ENCODE measurements at regions not wholly inside any gene's neighbourhood (a gene's known extent, or its start where the extent isn't known, plus 50 kb on each side); places are given as distances from the start of the nearest gene placed in this dataset.

DNA sequence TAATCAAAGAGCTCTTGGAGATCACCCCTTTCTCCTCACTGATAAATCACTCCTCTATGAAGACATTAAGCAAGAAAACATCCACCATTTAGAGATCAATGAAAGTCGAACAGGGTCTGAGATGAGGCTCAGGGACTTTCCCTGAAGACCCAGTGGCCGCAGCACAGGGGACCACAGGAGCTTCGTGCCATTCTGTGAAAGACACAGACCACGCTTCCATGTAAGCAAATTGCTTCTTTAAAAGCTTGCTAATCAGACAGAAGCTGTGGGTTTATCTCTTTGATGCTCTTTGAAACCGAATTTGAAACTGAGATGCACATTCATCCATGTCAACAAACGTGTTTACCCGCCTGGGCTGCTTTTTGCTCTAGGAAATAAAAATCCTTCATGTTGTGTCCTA, 231.9 kb upstream of the PPP2R2D start:
- TF ChIP-seq CTCF (IDR thresholded peaks at IDR 0.05; ENCODE audit: extremely low read depth in 1 of 2, insufficient read depth in 1 of 2, low read depth in 1 of 2, low read length in 2 of 2) (no peak), POLR2A (IDR thresholded peaks at IDR 0.05; ENCODE audit: low read depth, low read length) (no peak)
- dilution Hi-C loops (cut with MboI; ENCODE audit: extremely low pct_ligation_motif_present, low sequenced_read_pairs): no loop called here
- CTCF ChIA-PET: no interaction called here
- Histone ChIP-seq H3K9ac (replicated peaks; ENCODE audit: extremely low read depth, insufficient read depth, low read length) (no peak overlapping the region), H3K9me1 (replicated peaks; ENCODE audit: control insufficient read depth, extremely low read depth, insufficient read depth, low read length) (no peaks in the 10 kb centered on the region), H3K79me2 (ENCODE audit: control insufficient read depth, insufficient read depth, low read length) (no peaks in the 10 kb centered on the region), H3K4me1 (ENCODE audit: control insufficient read depth, extremely low read depth, insufficient read depth, low read length) (no peaks in the 10 kb centered on the region), H3K36me3 (ENCODE audit: control insufficient read depth in 2 of 2, extremely low read depth in 1 of 2, insufficient read depth in 2 of 2, low read length in 2 of 2) (no peaks in the 10 kb centered on the region), H3K9me3 (replicated peaks; ENCODE audit: control insufficient read depth, insufficient read depth, low read length) (no peaks in the 10 kb centered on the region), H3K27me3 (ENCODE audit: control insufficient read depth in 2 of 2, insufficient read depth in 2 of 2, low read length in 2 of 2) (no peaks in the 10 kb centered on the region), H4K20me1 (replicated peaks; ENCODE audit: control insufficient read depth, extremely low read depth, insufficient read depth, low read length) (no peaks in the 10 kb centered on the region), H2AFZ (ENCODE audit: low read depth, low read length) (no peak overlapping the region), H3K4me2 (ENCODE audit: insufficient read depth, low read length) (no peak overlapping the region), H3K27ac (ENCODE audit: insufficient read depth, low read depth, low read length) (no peak overlapping the region), H3K4me3 (replicated peaks in 1 of 3; ENCODE audit: insufficient read depth in 1 of 3, low read depth in 1 of 3, low read length in 3 of 3) (no peak overlapping the region)
- FAIRE-seq (no peak), DNase-seq (ENCODE audit: low read depth, low spot score) (no peak)
- POLR2A ChIA-PET: no interaction called here
- no TSS peak for BruUV-seq (replicated peaks)
- intact Hi-C loops (cut with micrococcal nuclease): no loop called here

- Histone ChIP-seq H2AFZ (ENCODE audit: low read depth, low read length) (no peak overlapping the region), H3K9me1 (replicated peaks; ENCODE audit: control insufficient read depth, extremely low read depth, insufficient read depth, low read length) (no peaks in the 10 kb centered on the region), H3K4me3 (replicated peaks in 1 of 3; ENCODE audit: insufficient read depth in 1 of 3, low read depth in 1 of 3, low read length in 3 of 3) (no peak overlapping the region), H4K20me1 (replicated peaks; ENCODE audit: control insufficient read depth, extremely low read depth, insufficient read depth, low read length) (no peaks in the 10 kb centered on the region), H3K9me3 (replicated peaks; ENCODE audit: control insufficient read depth, insufficient read depth, low read length) (no peaks in the 10 kb centered on the region), H3K27me3 (ENCODE audit: control insufficient read depth in 2 of 2, insufficient read depth in 2 of 2, low read length in 2 of 2) (no peaks in the 10 kb centered on the region), H3K27ac (ENCODE audit: insufficient read depth, low read depth, low read length) (no peak overlapping the region), H3K4me1 (ENCODE audit: control insufficient read depth, extremely low read depth, insufficient read depth, low read length) (no peaks in the 10 kb centered on the region), H3K9ac (replicated peaks; ENCODE audit: extremely low read depth, insufficient read depth, low read length) (no peak overlapping the region), H3K4me2 (ENCODE audit: insufficient read depth, low read length) (no peak overlapping the region), H3K36me3 (ENCODE audit: control insufficient read depth in 2 of 2, extremely low read depth in 1 of 2, insufficient read depth in 2 of 2, low read length in 2 of 2) (no peaks in the 10 kb centered on the region), H3K79me2 (ENCODE audit: control insufficient read depth, insufficient read depth, low read length) (no peaks in the 10 kb centered on the region)
- DNase-seq (ENCODE audit: low read depth, low spot score): no peak
- dilution Hi-C loops (cut with MboI; ENCODE audit: extremely low pct_ligation_motif_present, low sequenced_read_pairs): no loop called here
- CTCF ChIA-PET: no interaction called here
- no peak for FAIRE-seq
- POLR2A ChIA-PET: no interaction called here
- BruUV-seq (replicated peaks): no TSS peak
- TF ChIP-seq POLR2AphosphoS5 (IDR thresholded peaks at IDR 0.05; ENCODE audit: insufficient read depth, low read depth, low read length) (no peak), MAX (IDR thresholded peaks at IDR 0.05; ENCODE audit: insufficient read depth, insufficient read length) (no peak), MYC (IDR thresholded peaks at IDR 0.05; ENCODE audit: low read depth, low read length) (no peak), POLR2A (IDR thresholded peaks at IDR 0.05; ENCODE audit: low read depth, low read length) (no peak), CTCF (IDR thresholded peaks at IDR 0.05; ENCODE audit: extremely low read depth in 1 of 2, insufficient read depth in 1 of 2, low read depth in 1 of 2, low read length in 2 of 2) (no peak), GATA2 (IDR thresholded peaks at IDR 0.05; ENCODE audit: insufficient read depth, insufficient read length, low read depth, low read length) (no peak), EZH2 (IDR thresholded peaks at IDR 0.05; ENCODE audit: borderline replicate concordance, low read depth, low read length, severe bottlenecking) (no peak), FOS (IDR thresholded peaks at IDR 0.05; ENCODE audit: borderline replicate concordance, insufficient read depth, low read length) (no peak), JUN (IDR thresholded peaks at IDR 0.05; ENCODE audit: borderline replicate concordance, insufficient read depth, insufficient read length, low read depth) (no peak)
- intact Hi-C loops (cut with micrococcal nuclease): no loop called here
Measured at GRCh38 chr10:131669838-131670237, 231.0 kb upstream of the PPP2R2D start.
